ENCODE measurements at regions not wholly inside any gene's neighbourhood (a gene's known extent, or its start where the extent isn't known, plus 50 kb on each side); places are given as distances from the start of the nearest gene placed in this dataset.

DNA sequence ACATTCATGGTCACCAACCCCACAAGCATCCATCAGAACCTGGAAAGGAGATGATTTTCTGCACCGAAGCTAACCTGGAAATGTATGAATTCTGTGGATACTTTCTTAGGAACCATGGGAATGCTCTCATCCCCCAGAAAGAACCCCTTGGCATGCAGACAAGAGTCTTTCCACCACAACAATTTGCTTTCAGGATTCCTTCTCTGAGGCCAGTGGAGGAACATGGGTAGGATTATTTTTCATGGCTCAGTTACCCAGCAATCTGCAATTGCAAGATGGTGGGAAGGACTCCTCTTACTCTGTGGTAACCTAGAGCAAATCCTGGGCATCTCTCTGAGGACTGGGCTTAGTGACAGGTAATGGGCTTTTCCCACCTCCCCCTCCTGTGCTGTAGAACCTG lies 131.9 kb upstream of the MSX1 start:
- Histone ChIP-seq H3K9me2 (replicated peaks; ENCODE audit: insufficient read depth) (no peaks in the 10 kb centered on the region), H2AFZ (no peak overlapping the region)
- WGBS (ENCODE audit: low lambda C conversion rate, missing lambda C conversion rate), result 62% methylated on average over 1 of the region's 1 CpG

DNA sequence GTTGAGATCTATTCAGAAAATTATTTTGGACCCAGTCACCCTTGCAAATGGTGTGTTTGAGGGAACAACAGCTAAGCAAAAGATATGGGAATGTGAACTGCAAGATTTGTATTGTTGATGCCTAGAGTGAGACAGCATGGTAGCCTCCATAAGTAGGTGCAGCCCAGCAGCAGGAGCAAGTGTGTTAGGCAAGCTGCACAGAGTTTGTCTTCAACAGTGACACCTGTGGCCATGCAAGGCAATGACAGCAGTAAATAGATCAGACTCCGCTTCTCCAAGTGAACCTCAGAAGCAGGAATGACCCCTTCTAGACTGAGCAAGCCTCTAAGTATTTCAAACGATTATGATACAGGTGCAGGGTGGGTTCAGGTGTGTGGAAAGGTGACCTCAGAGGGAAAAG lies 133.4 kb upstream of the MSX1 start:
- H3K4me1 ChIP-seq (ENCODE audit: insufficient read depth), result peaks cover 4% of the 10 kb centered on the region
- no peak overlapping the region for H3K4me2 ChIP-seq
- 69% methylated on average over 2 of the region's 2 CpGs for WGBS (ENCODE audit: low lambda C conversion rate, missing lambda C conversion rate)
- no peaks in the 10 kb centered on the region for H3K27me3 ChIP-seq
- no peaks in the 10 kb centered on the region for H3K36me3 ChIP-seq (replicated peaks; ENCODE audit: insufficient read depth, low read depth)
- no peak overlapping the region for H2AFZ ChIP-seq
- H3K4me3 ChIP-seq, result no peak overlapping the region
- H3K27ac ChIP-seq, result no peak overlapping the region
- no peaks in the 10 kb centered on the region for H3K79me2 ChIP-seq
- H3K9me2 ChIP-seq (replicated peaks; ENCODE audit: insufficient read depth), result no peaks in the 10 kb centered on the region
- no peaks in the 10 kb centered on the region for H4K20me1 ChIP-seq (ENCODE audit: insufficient read depth, poor library complexity, severe bottlenecking)
- H3K9me3 ChIP-seq (ENCODE audit: low read depth), result no peaks in the 10 kb centered on the region
- no peak for DNase-seq (ENCODE audit: low spot score)
- TF ChIP-seq EZH2phosphoT487 (IDR thresholded peaks at IDR 0.05; ENCODE audit: low read depth, severe bottlenecking, unreplicated experiment) (no peak), EZH2 (IDR thresholded peaks at IDR 0.05; ENCODE audit: borderline replicate concordance) (no peak), CTCF (IDR thresholded peaks at IDR 0.05; ENCODE audit: poor library complexity) (peak; percentile 11)

More for the DNA sequence above, 131.9 kb upstream of the MSX1 start:
- no peak for TF ChIP-seq EZH2phosphoT487 (IDR thresholded peaks at IDR 0.05; ENCODE audit: low read depth, severe bottlenecking, unreplicated experiment)
- no peak for TF ChIP-seq EZH2 (IDR thresholded peaks at IDR 0.05; ENCODE audit: borderline replicate concordance)
- TF ChIP-seq CTCF (IDR thresholded peaks at IDR 0.05; ENCODE audit: poor library complexity), result no peak
- Histone ChIP-seq H4K20me1 (ENCODE audit: insufficient read depth, poor library complexity, severe bottlenecking) (no peaks in the 10 kb centered on the region), H3K9me3 (ENCODE audit: low read depth) (no peaks in the 10 kb centered on the region), H3K27ac (no peak overlapping the region), H3K79me2 (no peaks in the 10 kb centered on the region), H3K4me2 (no peak overlapping the region), H3K4me3 (no peak overlapping the region), H3K36me3 (replicated peaks; ENCODE audit: insufficient read depth, low read depth) (no peaks in the 10 kb centered on the region), H3K27me3 (no peaks in the 10 kb centered on the region), H3K4me1 (ENCODE audit: insufficient read depth) (peaks cover 4% of the 10 kb centered on the region)
- DNase-seq (ENCODE audit: low spot score), result no peak

- no peak overlapping the region for H3K27ac ChIP-seq
- no peaks in the 10 kb centered on the region for H3K27me3 ChIP-seq
- H2AFZ ChIP-seq, result no peak overlapping the region
- no peak overlapping the region for H3K4me3 ChIP-seq
- no peaks in the 10 kb centered on the region for H3K36me3 ChIP-seq (replicated peaks; ENCODE audit: insufficient read depth, low read depth)
- no peaks in the 10 kb centered on the region for H4K20me1 ChIP-seq (ENCODE audit: insufficient read depth, poor library complexity, severe bottlenecking)
- H3K4me2 ChIP-seq, result no peak overlapping the region
- H3K9me3 ChIP-seq (ENCODE audit: low read depth), result no peaks in the 10 kb centered on the region
- TF ChIP-seq CTCF (IDR thresholded peaks at IDR 0.05; ENCODE audit: poor library complexity) (no peak), EZH2phosphoT487 (IDR thresholded peaks at IDR 0.05; ENCODE audit: low read depth, severe bottlenecking, unreplicated experiment) (no peak), EZH2 (IDR thresholded peaks at IDR 0.05; ENCODE audit: borderline replicate concordance) (no peak)
- H3K9me2 ChIP-seq (replicated peaks; ENCODE audit: insufficient read depth), result no peaks in the 10 kb centered on the region
- H3K4me1 ChIP-seq (ENCODE audit: insufficient read depth), result no peaks in the 10 kb centered on the region
- no peaks in the 10 kb centered on the region for H3K79me2 ChIP-seq
- 77% methylated on average over 4 of the region's 4 CpGs for WGBS (ENCODE audit: low lambda C conversion rate, missing lambda C conversion rate)
- DNase-seq (ENCODE audit: low spot score), result no peak
Measured at GRCh38 chr4:4724321-4724720, 135.1 kb upstream of the MSX1 start.

DNA sequence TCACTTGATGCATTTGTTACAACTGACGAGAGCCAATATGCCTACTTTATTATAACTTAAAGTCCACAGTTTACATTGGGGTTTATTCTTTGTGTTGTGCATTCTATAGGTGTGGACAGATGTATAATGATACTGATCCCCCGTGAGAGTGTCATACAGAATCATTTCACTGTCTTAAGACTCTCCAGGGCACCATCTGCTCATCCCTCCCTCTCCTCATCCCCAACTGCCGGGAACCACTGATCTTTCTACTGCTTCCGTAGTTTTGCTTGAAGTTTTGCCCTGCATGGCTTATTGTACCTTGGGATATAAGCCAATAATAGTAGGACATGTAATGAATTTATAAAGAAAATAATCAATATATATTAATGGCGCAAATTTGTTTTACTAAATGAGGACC lies 137.8 kb upstream of the MSX1 start:
- Histone ChIP-seq H3K79me2 (no peaks in the 10 kb centered on the region), H3K27ac (no peak overlapping the region), H3K4me3 (no peak overlapping the region), H3K4me2 (no peak overlapping the region), H3K36me3 (replicated peaks; ENCODE audit: insufficient read depth, low read depth) (no peaks in the 10 kb centered on the region), H3K9me3 (ENCODE audit: low read depth) (no peaks in the 10 kb centered on the region), H3K4me1 (ENCODE audit: insufficient read depth) (no peaks in the 10 kb centered on the region), H2AFZ (no peak overlapping the region), H4K20me1 (ENCODE audit: insufficient read depth, poor library complexity, severe bottlenecking) (no peaks in the 10 kb centered on the region), H3K9me2 (replicated peaks; ENCODE audit: insufficient read depth) (no peaks in the 10 kb centered on the region), H3K27me3 (no peaks in the 10 kb centered on the region)
- WGBS (ENCODE audit: low lambda C conversion rate, missing lambda C conversion rate), result 89% methylated on average over 5 of the region's 5 CpGs
- no peak for DNase-seq (ENCODE audit: low spot score)
- TF ChIP-seq EZH2phosphoT487 (IDR thresholded peaks at IDR 0.05; ENCODE audit: low read depth, severe bottlenecking, unreplicated experiment), result no peak
- no peak for TF ChIP-seq EZH2 (IDR thresholded peaks at IDR 0.05; ENCODE audit: borderline replicate concordance)
- TF ChIP-seq CTCF (IDR thresholded peaks at IDR 0.05; ENCODE audit: poor library complexity), result no peak

Data from hepatocyte (in vitro differentiated cells).